Ishikawa (cell line): ENCODE measurements at regions not wholly inside any gene's neighbourhood (a gene's known extent, or its start where the extent isn't known, plus 50 kb on each side); places are given as distances from the start of the nearest gene placed in this dataset.

Experiments used
- CEBPB ChIP-seq: IDR thresholded peaks from 2 replicates; pipeline ENCODE4 v1.6.1; 2012
- CREB1 ChIP-seq: IDR thresholded peaks from 2 replicates; pipeline ENCODE4 v1.6.1; 2012; ENCODE audit warnings: low read depth
- EGR1 ChIP-seq: IDR thresholded peaks from 2 replicates; pipeline ENCODE4 v1.6.1; 2012
- EP300 ChIP-seq: IDR thresholded peaks from 2 replicates; pipeline ENCODE4 v1.6.1; 2012; ENCODE audit warnings: borderline replicate concordance
- FOXM1 ChIP-seq: IDR thresholded peaks from 2 replicates; pipeline ENCODE4 v1.6.1; 2012; ENCODE audit warnings: low read depth, borderline replicate concordance
- NFIC ChIP-seq: IDR thresholded peaks from 2 replicates; pipeline ENCODE4 v1.6.1; 2012
- RAD21 ChIP-seq: IDR thresholded peaks from 2 replicates; pipeline ENCODE4 v1.6.1; 2012; ENCODE audit warnings: low read depth
- TAF1 ChIP-seq: IDR thresholded peaks from 2 replicates; pipeline ENCODE4 v1.6.1; 2012; ENCODE audit warnings: low read depth, mild to moderate bottlenecking
- TCF12 ChIP-seq: IDR thresholded peaks from 2 replicates; pipeline ENCODE4 v1.6.1; 2012; ENCODE audit warnings: low read depth
- TEAD4 ChIP-seq: IDR thresholded peaks from 2 replicates; pipeline ENCODE4 v1.6.1; 2012
- USF1 ChIP-seq: IDR thresholded peaks from 2 replicates; pipeline ENCODE4 v1.6.1; 2012
- YY1 ChIP-seq: IDR thresholded peaks from 2 replicates; pipeline ENCODE4 v1.6.1; 2012; ENCODE audit warnings: low read depth
- ZBTB7A ChIP-seq: IDR thresholded peaks from 2 replicates; pipeline ENCODE4 v1.6.1; 2012; ENCODE audit warnings: low read depth
- TF ChIP-seq, protein P1 (sequence below): IDR thresholded peaks from 2 replicates; pipeline ENCODE4 v1.6.1; 2012; ENCODE audit warnings: low read depth, mild to moderate bottlenecking
- TF ChIP-seq, protein P2 (sequence below): IDR thresholded peaks from 2 replicates; pipeline ENCODE4 v1.6.1; 2012

DNA sequence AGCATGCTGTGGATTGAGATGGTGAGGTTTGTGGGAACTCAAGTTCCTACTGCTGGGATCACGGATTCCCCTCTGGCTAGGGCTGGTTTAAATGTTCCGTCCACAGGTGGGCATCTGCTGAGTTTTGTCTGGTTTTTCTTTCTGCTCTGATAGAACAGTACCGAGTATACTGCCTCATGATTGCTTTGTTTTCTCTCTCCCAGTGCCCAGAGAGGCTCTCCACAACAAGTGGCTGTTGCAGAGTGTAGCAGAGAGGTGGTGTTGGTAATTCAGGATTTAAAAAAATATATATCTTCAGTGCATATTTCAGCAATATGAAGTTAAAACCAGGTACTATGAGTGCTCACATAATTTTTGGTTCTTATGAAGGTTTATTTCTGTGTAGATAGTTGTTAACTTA is 213.7 kb downstream of the TEX13C start:
- no peak for TF ChIP-seq TEAD4
- no peak for TF ChIP-seq EP300
- TF ChIP-seq, protein P1, sequence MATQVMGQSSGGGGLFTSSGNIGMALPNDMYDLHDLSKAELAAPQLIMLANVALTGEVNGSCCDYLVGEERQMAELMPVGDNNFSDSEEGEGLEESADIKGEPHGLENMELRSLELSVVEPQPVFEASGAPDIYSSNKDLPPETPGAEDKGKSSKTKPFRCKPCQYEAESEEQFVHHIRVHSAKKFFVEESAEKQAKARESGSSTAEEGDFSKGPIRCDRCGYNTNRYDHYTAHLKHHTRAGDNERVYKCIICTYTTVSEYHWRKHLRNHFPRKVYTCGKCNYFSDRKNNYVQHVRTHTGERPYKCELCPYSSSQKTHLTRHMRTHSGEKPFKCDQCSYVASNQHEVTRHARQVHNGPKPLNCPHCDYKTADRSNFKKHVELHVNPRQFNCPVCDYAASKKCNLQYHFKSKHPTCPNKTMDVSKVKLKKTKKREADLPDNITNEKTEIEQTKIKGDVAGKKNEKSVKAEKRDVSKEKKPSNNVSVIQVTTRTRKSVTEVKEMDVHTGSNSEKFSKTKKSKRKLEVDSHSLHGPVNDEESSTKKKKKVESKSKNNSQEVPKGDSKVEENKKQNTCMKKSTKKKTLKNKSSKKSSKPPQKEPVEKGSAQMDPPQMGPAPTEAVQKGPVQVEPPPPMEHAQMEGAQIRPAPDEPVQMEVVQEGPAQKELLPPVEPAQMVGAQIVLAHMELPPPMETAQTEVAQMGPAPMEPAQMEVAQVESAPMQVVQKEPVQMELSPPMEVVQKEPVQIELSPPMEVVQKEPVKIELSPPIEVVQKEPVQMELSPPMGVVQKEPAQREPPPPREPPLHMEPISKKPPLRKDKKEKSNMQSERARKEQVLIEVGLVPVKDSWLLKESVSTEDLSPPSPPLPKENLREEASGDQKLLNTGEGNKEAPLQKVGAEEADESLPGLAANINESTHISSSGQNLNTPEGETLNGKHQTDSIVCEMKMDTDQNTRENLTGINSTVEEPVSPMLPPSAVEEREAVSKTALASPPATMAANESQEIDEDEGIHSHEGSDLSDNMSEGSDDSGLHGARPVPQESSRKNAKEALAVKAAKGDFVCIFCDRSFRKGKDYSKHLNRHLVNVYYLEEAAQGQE, result no peak
- no peak for TF ChIP-seq CREB1
- no peak for TF ChIP-seq YY1
- TF ChIP-seq CEBPB, result no peak
- TF ChIP-seq ZBTB7A, result no peak
- no peak for TF ChIP-seq RAD21
- TF ChIP-seq NFIC, result no peak
- TF ChIP-seq EGR1, result no peak
- TF ChIP-seq, protein P2, sequence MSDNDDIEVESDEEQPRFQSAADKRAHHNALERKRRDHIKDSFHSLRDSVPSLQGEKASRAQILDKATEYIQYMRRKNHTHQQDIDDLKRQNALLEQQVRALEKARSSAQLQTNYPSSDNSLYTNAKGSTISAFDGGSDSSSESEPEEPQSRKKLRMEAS, result no peak
- TF ChIP-seq TAF1, result no peak
- TF ChIP-seq TCF12, result no peak
- TF ChIP-seq USF1, result no peak

DNA sequence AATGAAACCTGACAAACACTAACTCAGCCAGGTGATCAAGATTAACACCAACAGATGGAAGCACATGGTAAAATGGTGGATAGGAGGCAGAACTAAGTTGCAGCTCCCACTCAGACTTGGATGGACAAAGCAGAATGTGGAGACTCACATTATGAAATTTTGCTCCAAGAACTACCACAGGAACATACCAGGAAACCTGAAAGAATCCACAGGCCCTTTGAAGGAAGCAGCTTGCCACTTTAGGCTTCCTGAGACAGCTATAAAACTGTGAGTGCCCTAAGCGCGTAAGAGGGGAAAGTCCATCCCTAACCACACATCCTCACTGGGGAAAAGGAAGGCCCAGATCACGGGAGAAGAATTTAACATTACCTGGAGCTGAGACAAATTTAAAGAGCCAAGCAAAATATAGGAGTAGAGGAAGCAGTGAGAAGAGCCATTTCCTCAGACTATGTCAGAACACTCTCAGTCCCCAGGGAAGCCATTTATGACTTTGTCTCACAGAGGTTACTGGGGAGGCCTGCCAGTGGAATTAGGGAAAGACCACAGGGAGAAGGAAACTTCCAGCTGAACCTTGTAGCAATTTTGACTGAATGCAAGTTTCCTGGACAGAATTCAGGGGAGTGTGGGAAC is 224.5 kb downstream of the TEX13C start:
- TF ChIP-seq TAF1 (no peak), FOXM1 (no peak), USF1 (no peak), TEAD4 (no peak)

DNA sequence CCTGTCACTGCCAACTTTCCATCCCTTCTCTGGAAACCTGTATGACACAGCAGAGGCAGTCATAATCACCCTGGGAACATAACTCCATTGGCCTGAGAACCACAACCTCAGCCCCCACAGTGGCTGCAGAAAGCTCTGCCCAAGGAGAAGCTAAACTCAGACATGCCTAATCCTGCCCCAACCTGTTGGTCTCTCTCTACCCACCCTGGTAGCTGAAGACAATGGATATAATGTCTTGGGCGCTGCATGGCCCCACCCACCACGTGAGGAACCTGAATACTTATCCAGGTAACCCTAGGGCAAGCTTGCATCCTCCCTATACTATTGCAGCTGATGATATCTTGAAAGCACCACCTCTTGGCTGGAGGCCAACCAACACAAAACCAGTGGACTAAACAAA is 225.2 kb downstream of the TEX13C start:
- TF ChIP-seq, protein P2, result no peak
- TF ChIP-seq ZBTB7A, result no peak
- no peak for TF ChIP-seq CREB1
- no peak for TF ChIP-seq CEBPB
- TF ChIP-seq TAF1, result no peak
- no peak for TF ChIP-seq TEAD4
- no peak for TF ChIP-seq TCF12
- TF ChIP-seq YY1, result no peak
- TF ChIP-seq USF1, result no peak
- no peak for TF ChIP-seq EGR1
- no peak for TF ChIP-seq RAD21
- no peak for TF ChIP-seq FOXM1

DNA sequence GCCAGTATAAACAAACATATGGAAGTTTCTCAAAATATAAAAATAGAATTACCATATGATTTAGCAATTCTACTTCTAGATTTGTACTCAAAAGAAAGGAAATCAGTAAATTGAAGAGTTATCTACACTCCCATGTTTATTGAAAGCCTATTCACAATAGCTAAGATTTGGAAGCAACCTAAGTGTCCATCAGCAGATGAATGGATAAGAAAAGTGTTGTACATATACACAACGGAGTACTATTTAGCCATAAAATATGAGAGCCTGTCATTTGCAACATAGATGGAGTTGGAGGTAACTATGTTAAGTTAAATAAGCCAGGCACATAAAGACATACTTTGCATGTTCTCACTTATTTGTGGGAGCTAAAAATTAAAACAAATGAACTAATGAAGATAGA is 257.8 kb downstream of the TEX13C start:
- no peak for TF ChIP-seq TEAD4
- TF ChIP-seq RAD21, result no peak
- TF ChIP-seq CREB1, result no peak
- no peak for TF ChIP-seq YY1
- no peak for TF ChIP-seq USF1

- TF ChIP-seq, protein P2, result no peak
- no peak for TF ChIP-seq USF1
- no peak for TF ChIP-seq EGR1
- TF ChIP-seq TCF12, result no peak
- TF ChIP-seq YY1, result no peak
- TF ChIP-seq ZBTB7A, result no peak
- TF ChIP-seq EP300, result no peak
- TF ChIP-seq CEBPB, result no peak
- TF ChIP-seq FOXM1, result no peak
- TF ChIP-seq, protein P1, result no peak
- TF ChIP-seq TAF1, result no peak
- no peak for TF ChIP-seq CREB1
Observed at GRCh38 chrX:125604448-125604847, 284.8 kb downstream of the TEX13C start.
